GM23248 (cell line): ENCODE measurements at regions not wholly inside any gene's neighbourhood (a gene's known extent, or its start where the extent isn't known, plus 50 kb on each side); places are given as distances from the start of the nearest gene placed in this dataset. TPM values are rescaled to one million over a fixed set of nuclear protein-coding genes. Genes with fewer than 3 reads are reported as not detected.
A peak's percentile ranks its signal among the peaks of the same experiment; 100 is the strongest.

Experiments used
- DNase-seq: peaks from one replicate; pipeline ENCODE4 v3.0.0-alpha.2; 2015
- H2AFZ ChIP-seq: fragments of 200-600 bp; sonication (generic); 2 replicates; pipeline ENCODE4 v1.6.1; 2016; ENCODE audit warnings: antibody characterized with exemption
- H3F3A ChIP-seq: fragments of 200-600 bp; sonication (generic); 2 replicates; pipeline ENCODE4 v1.6.1; 2016; ENCODE audit warnings: mild to moderate bottlenecking, antibody characterized with exemption, mixed run types; ENCODE audit not compliant: insufficient read depth
- H3K27ac ChIP-seq: fragments of 200-600 bp; sonication (generic); 2 replicates; pipeline ENCODE4 v1.5.1; 2016; ENCODE audit warnings: mild to moderate bottlenecking
- H3K27me3 ChIP-seq: fragments of 200-600 bp; sonication (generic); replicated peaks from 2 replicates; pipeline ENCODE4 v1.6.1; 2016; ENCODE audit warnings: mild to moderate bottlenecking; ENCODE audit not compliant: insufficient read depth
- H3K36me3 ChIP-seq: fragments of 200-600 bp; sonication (generic); 2 replicates; pipeline ENCODE4 v1.6.1; 2016; ENCODE audit warnings: low read depth, mild to moderate bottlenecking
- H3K4me1 ChIP-seq: fragments of 200-600 bp; sonication (generic); 2 replicates; pipeline ENCODE4 v1.6.1; 2016; ENCODE audit warnings: mild to moderate bottlenecking; ENCODE audit not compliant: insufficient read depth
- H3K4me2 ChIP-seq: fragments of 200-600 bp; sonication (generic); one replicate; pipeline ENCODE4 v1.6.1; 2016; ENCODE audit warnings: mild to moderate bottlenecking; ENCODE audit not compliant: unreplicated experiment
- H3K4me3 ChIP-seq: fragments of 200-600 bp; sonication (generic); 2 replicates; pipeline ENCODE4 v1.5.1; 2016; ENCODE audit warnings: mild to moderate bottlenecking
- H3K79me2 ChIP-seq: fragments of 200-600 bp; sonication (generic); 2 replicates; pipeline ENCODE4 v1.6.1; 2016; ENCODE audit warnings: mild to moderate bottlenecking; ENCODE audit not compliant: insufficient read depth
- H3K9ac ChIP-seq: fragments of 200-600 bp; sonication (generic); 2 replicates; pipeline ENCODE4 v1.6.1; 2016; ENCODE audit warnings: mild to moderate bottlenecking
- H3K9me2 ChIP-seq: fragments of 200-600 bp; sonication (generic); 2 replicates; pipeline ENCODE4 v1.6.1; 2016; ENCODE audit warnings: mixed run types, mild to moderate bottlenecking, moderate library complexity; ENCODE audit not compliant: insufficient read depth
- H3K9me3 ChIP-seq: fragments of 200-600 bp; sonication (generic); one replicate; pipeline ENCODE4 v1.6.1; 2017; ENCODE audit warnings: low read depth
- H4K20me1 ChIP-seq: fragments of 200-600 bp; sonication (generic); 2 replicates; pipeline ENCODE4 v1.6.0; 2016; ENCODE audit not compliant: insufficient read depth
- EZH2 ChIP-seq: fragments of 200-600 bp; sonication (generic); IDR thresholded peaks from 2 replicates; pipeline ENCODE4 v1.6.1; 2018; ENCODE audit warnings: antibody characterized with exemption, mild to moderate bottlenecking; ENCODE audit not compliant: insufficient read depth, poor library complexity, severe bottlenecking
- EZH2phosphoT487 ChIP-seq: fragments of 200-600 bp; sonication (generic); IDR thresholded peaks from 2 replicates; pipeline ENCODE4 v1.6.1; 2018; ENCODE audit warnings: antibody characterized with exemption, moderate library complexity, mild to moderate bottlenecking, low read depth; ENCODE audit not compliant: insufficient read depth
- WGBS, 2 experiments: methylation state at CpG; one replicate each; pipeline ENCODE4 v1.1.6; 2015 to 2017; ENCODE audit warnings: low lambda C conversion rate in 2 of 2, low coverage in 1 of 2; ENCODE audit errors: missing lambda C conversion rate in 2 of 2; 5-methylcytosine and 5-hydroxymethylcytosine counted together
- in situ Hi-C: fragments of 300-500 bp; cut with MboI; formaldehyde crosslinking; loops from 2 replicates; pipeline ENCODE4 v1.15.0; 2020
- small RNA-seq: library from RNA; depleted of rRNA; stranded (forward); fragments of <200 nt; gene quantifications from one replicate; pipeline ENCODE3, GENCODE V24; 2014; ENCODE audit warnings: low read depth, low replicate concordance

DNA sequence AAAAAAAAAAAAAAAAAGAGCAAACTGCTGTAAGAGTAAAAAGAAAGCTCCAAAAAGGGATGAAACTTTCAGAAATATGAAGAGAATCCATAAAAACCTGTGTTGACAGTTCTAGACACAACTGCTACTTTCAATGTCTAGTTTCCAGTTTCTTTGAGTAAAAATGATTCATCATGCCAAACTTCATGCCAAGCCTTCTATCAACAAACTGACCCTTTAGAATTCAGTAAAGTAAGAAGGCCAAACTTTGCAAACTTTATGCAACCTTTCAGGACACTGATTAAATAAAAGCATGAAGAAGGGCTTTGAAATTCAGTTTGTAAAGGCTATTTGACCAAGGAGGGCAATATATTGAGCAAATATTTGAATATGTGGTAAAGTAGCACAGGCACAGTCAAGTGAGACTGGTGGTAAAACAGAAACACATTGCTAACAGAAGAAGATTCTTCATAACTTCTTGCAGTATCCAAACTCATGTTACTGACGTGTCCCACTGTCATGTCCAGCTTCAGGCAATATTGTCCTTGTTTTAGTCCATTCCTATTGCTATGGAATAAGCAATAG is 56.3 kb upstream of the CFAP20DC start:
- Histone ChIP-seq H3K4me1 (peaks cover 7% of the 10 kb centered on the region), H3K27me3 (no peaks in the 10 kb centered on the region), H3K36me3 (no peaks in the 10 kb centered on the region), H3F3A (no peaks in the 10 kb centered on the region), H4K20me1 (no peaks in the 10 kb centered on the region), H3K79me2 (no peaks in the 10 kb centered on the region), H3K9me2 (no peaks in the 10 kb centered on the region), H3K4me3 (no peak overlapping the region), H3K9me3 (no peaks in the 10 kb centered on the region), H3K9ac (no peak overlapping the region), H3K27ac (no peak overlapping the region), H2AFZ (no peak overlapping the region), H3K4me2 (no peak overlapping the region)
- WGBS, 2 experiments = 69 to 79% methylated on average over 1 of the region's 1 CpG
- no peak for DNase-seq
- in situ Hi-C loops = no loop called here
- TF ChIP-seq EZH2phosphoT487 (no peak), EZH2 (no peak)

DNA sequence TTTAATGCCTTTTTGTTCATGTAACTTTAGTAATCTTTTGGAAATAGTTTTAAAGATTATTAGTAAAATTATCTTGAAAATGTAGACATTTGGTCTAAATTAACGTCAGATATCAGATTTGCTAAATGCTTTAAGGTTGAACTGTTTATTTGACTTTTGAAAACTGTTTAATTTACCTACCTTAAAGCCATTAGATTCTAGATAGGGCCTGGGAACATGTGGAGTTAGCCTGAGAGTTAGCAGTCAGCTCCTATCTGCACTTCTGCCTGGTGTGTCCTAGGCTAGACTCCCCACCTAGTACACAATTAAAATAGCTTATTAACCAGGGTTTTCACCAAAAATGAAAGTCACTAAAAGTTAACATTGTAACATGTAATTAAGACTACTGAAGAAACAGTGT is 53.7 kb upstream of the CFAP20DC start:
- 54 to 58% methylated on average over 1 of the region's 1 CpG for whole genome bisulfite sequencing, 2 experiments
- no peak for DNase-seq
- Histone ChIP-seq H3K4me1 (peaks cover 12% of the 10 kb centered on the region), H3K9me3 (no peaks in the 10 kb centered on the region), H3K36me3 (no peaks in the 10 kb centered on the region), H3K27ac (no peak overlapping the region), H3K27me3 (no peaks in the 10 kb centered on the region), H3K79me2 (no peaks in the 10 kb centered on the region), H3K4me3 (no peak overlapping the region), H4K20me1 (no peaks in the 10 kb centered on the region), H3F3A (no peaks in the 10 kb centered on the region), H2AFZ (no peak overlapping the region), H3K4me2 (no peak overlapping the region), H3K9me2 (no peaks in the 10 kb centered on the region), H3K9ac (no peak overlapping the region)
- in situ Hi-C loops = no loop called here
- TF ChIP-seq EZH2phosphoT487 (no peak), EZH2 (no peak)

DNA sequence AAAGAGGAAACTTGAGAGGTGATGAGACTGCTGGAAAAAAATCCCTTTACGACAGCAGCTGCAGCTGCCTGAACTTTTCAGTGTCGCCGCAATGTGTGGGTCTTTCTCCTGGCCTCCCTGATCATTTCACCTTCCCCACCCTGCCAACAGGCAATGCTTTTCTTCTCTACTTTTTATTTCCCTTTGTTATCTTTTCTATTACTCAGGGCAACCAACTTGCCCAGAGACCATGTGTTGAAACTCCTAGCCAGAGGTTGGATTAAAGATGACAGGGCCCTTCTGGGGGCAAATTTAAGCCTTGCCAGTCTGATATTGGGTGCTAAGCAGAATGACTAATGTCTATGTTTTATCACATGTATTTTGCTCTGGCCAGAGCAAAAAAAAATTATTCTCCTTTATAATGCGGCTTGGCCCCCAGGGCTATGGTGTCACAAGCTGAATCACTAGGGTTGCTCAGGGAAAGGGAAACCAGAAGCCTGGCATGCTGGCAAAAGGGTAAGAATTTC is 51.5 kb upstream of the CFAP20DC start:
- TF ChIP-seq EZH2 (no peak), EZH2phosphoT487 (no peak)
- Histone ChIP-seq H3K9me2 (no peaks in the 10 kb centered on the region), H3K27me3 (no peaks in the 10 kb centered on the region), H3K27ac (no peak overlapping the region), H3K4me2 (no peak overlapping the region), H3K4me3 (no peak overlapping the region), H2AFZ (no peak overlapping the region), H3F3A (no peaks in the 10 kb centered on the region), H3K9ac (no peak overlapping the region), H4K20me1 (no peaks in the 10 kb centered on the region), H3K4me1 (peaks cover 12% of the 10 kb centered on the region), H3K79me2 (no peaks in the 10 kb centered on the region), H3K36me3 (no peaks in the 10 kb centered on the region), H3K9me3 (no peaks in the 10 kb centered on the region)
- DNase-seq = peak; percentile 83
- WGBS, 2 experiments = 78 to 83% methylated on average over 4 of the region's 4 CpGs
- in situ Hi-C loops = no loop called here

Small RNA genes in the stretch of these regions (small RNA-seq; reads per million reads assigned to genes)
- not detected for gene RF00017
